ENCODE measurements at regions not wholly inside any gene's neighbourhood (a gene's known extent, or its start where the extent isn't known, plus 50 kb on each side); places are given as distances from the start of the nearest gene placed in this dataset.

GRCh38 chr4:161197912-161198311, 965.9 kb downstream of the FSTL5 start:
- TF ChIP-seq POLR2A (IDR thresholded peaks at IDR 0.05; ENCODE audit: low read depth, low read length) (no peak), CTCF (conservative IDR thresholded peaks at IDR 0.05; ENCODE audit: low read depth, low read length) (no peak), USF2 (IDR thresholded peaks at IDR 0.05; ENCODE audit: low read depth, low read length) (no peak), RCOR1 (IDR thresholded peaks at IDR 0.05; ENCODE audit: insufficient replicate concordance, low read length) (no peak), RFX5 (IDR thresholded peaks at IDR 0.05; ENCODE audit: low read depth, low read length) (no peak), BHLHE40 (IDR thresholded peaks at IDR 0.05; ENCODE audit: low read depth, low read length) (no peak), MAZ (IDR thresholded peaks at IDR 0.05; ENCODE audit: borderline replicate concordance, low read depth, low read length) (no peak), ELK1 (IDR thresholded peaks at IDR 0.05; ENCODE audit: borderline replicate concordance, low read depth, low read length) (no peak), RAD21 (IDR thresholded peaks at IDR 0.05; ENCODE audit: low read length) (no peak), SMC3 (IDR thresholded peaks at IDR 0.05; ENCODE audit: low read depth, low read length) (no peak), FOS (IDR thresholded peaks at IDR 0.05; ENCODE audit: low read depth, low read length) (no peak)

All from IMR-90 (cell line).